ENCODE measurements at regions not wholly inside any gene's neighbourhood (a gene's known extent, or its start where the extent isn't known, plus 50 kb on each side); places are given as distances from the start of the nearest gene placed in this dataset.

DNA sequence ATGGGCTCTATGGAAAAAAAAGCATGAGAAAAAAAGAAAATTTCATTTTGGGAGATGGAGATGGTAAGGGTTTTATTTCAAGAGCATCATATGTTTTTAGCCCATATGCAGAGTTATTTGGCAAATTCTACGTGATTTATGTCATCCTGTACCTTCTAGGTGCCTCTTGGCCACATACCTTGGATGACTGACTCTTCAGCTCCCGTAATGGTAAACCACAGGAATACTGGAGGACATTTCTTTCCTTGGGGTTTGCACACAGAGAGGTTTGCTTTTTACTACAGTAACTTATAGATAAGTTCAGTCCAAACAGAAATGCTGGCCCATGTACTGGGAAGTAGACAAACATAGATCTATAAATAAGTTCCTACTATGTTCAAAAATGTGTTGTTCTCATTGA is 132.2 kb downstream of the SH3BGRL2 start:
- no peak for DNase-seq

DNA sequence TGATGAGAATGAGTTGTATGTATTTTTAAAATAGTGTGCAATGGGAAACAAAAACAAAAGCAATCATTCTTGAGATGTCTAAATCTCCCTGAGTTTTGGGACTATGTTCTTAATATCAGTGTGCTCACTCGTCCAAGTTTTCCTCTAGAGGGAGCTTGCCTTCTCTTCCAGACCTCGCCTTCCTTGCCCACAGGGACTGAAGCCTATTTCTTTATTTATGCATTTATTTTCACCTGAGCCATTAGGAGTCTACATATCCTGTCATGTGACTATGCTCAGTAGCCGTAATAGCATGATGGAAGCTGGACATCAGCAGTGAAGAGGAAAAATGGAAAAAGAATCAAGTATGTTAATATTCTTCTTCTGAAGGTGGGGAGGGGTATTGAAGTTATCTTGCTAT is 131.2 kb downstream of the SH3BGRL2 start:
- DNase-seq: no peak

DNA sequence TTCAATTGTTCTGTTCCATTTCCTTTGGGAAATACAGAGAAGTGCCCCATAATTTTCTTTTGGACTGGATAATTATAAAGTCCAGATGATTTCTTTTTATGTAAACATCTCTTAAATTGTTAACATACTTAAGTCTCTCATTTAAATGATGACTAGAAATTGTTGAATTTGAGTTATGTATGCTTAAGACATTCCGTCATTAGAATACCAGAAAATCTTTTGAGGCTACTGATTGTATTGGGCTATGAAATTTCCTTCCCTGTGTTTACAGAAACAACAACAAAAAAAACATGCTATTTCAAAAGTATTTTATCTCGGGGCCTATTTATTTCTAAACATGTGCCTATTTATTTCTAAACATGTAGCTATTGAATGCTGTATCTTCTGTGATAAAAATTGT is 125.4 kb downstream of the SH3BGRL2 start:
- no peak for DNase-seq

DNA sequence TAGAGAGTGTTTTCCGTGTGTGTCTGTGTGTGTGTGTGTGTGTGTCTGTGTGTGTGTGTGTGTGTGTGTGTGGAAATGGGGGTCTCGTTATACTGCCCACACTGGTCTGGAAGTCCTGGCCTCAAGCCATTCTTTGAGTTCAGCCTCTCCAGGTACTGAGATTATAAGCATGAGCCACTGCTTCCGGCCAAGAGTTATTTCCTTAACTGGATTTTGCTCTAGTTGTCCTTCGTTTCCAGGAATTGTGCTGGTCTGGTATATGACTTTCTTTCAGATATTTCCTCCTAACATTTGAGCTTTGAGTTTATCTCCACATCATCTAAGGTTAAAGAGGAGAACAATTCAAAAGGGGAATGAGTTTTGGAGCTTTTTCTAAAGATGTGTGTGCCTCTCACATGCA is 124.8 kb downstream of the SH3BGRL2 start:
- DNase-seq: no peak
